Lung (tissue), 11 donors: ENCODE measurements at regions not wholly inside any gene's neighbourhood (a gene's known extent, or its start where the extent isn't known, plus 50 kb on each side); places are given as distances from the start of the nearest gene placed in this dataset.

ENCODE experiments used
- ATAC-seq: fragments of 200-7000 bp; cut with Tn5 transposase; one replicate; pipeline ENCODE4 v1.9.1; 2020; ENCODE audit warnings: moderate number of reproducible peaks; ENCODE audit not compliant: insufficient read depth, low FRiP score
- DNase-seq, 3 donors: peaks; one replicate each; pipeline ENCODE4 v3.0.0-alpha.2; 2013 to 2017
- H3K27ac ChIP-seq, 2 donors: one replicate each; pipeline ENCODE4 v1.5.1; 2013; ENCODE audit warnings: mild to moderate bottlenecking in 2 of 2, moderate library complexity in 2 of 2, control low read depth in 1 of 2, inconsistent platforms in 1 of 2, low read depth in 1 of 2, low read length in 1 of 2
- H3K27me3 ChIP-seq, 3 donors: one replicate each; pipeline ENCODE4 v1.5.1; 2013; ENCODE audit warnings: low read length in 2 of 3; ENCODE audit not compliant: control insufficient read depth in 3 of 3, insufficient read depth in 3 of 3
- H3K36me3 ChIP-seq, 4 donors: one replicate each; pipeline ENCODE4 v1.5.1; 2013; ENCODE audit warnings: low read length in 4 of 4, mild to moderate bottlenecking in 1 of 4, moderate library complexity in 1 of 4; ENCODE audit not compliant: control insufficient read depth in 4 of 4, insufficient read depth in 4 of 4
- H3K4me1 ChIP-seq, 5 donors: one replicate each; pipeline ENCODE4 v1.5.1; 2013; ENCODE audit warnings: low read length in 5 of 5, mild to moderate bottlenecking in 2 of 5, moderate library complexity in 1 of 5; ENCODE audit not compliant: control insufficient read depth in 5 of 5, insufficient read depth in 5 of 5
- H3K4me3 ChIP-seq: one replicate; pipeline ENCODE4 v1.5.1; 2013; ENCODE audit warnings: mild to moderate bottlenecking, control low read depth, moderate library complexity
- H3K9ac ChIP-seq, 2 donors: one replicate each; pipeline ENCODE4 v1.5.1; 2013; ENCODE audit warnings: low read length in 2 of 2, control low read depth in 1 of 2; ENCODE audit not compliant: insufficient read depth in 1 of 2
- H3K9me3 ChIP-seq, 4 donors: one replicate each; pipeline ENCODE4 v1.5.1; 2013; ENCODE audit warnings: low read length in 3 of 4, mild to moderate bottlenecking in 1 of 4, moderate library complexity in 1 of 4; ENCODE audit not compliant: control insufficient read depth in 4 of 4, insufficient read depth in 3 of 4
- CTCF ChIP-seq: IDR thresholded peaks from 2 replicates; pipeline ENCODE4 v1.5.1; 2012; ENCODE audit warnings: mild to moderate bottlenecking; ENCODE audit errors: control extremely low read depth, extremely low read depth
- WGBS, 2 donors: extraction: QIAGEN DNeasy Blood & Tissue Kit; methylation state at CpG; one replicate each; pipeline ENCODE4 v1.1.7; 2013; 5-methylcytosine and 5-hydroxymethylcytosine counted together
- donor health status: control.
- donor health status: control.
- donor health status: Bipolar disorder and iron deficiency.
- donor health status: healthy.
- donor health status: DM: yes; HTN: yes; CAD: no.

DNA sequence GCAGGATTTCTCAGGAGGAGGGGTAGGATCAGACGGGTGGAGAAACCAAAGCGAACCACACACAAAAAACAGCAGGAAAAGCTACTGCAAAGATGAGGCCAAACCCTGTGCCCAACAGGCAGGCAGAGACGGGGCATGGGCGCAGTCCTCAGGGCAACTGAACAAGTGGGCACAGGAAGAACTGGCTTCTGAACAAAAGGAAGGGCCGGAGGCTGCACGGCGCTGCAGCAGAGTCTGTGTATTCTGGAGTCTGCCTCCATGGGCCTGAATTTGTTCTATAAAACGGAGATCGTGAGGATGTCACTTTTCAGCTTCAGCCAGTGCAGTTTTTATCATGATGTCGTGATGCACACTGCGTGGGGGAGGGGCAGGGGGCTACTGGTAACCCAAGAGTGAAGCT is 1026.0 kb downstream of the TBC1D22A start:
- 81% methylated on average over 11 of the region's 11 CpGs for WGBS, 2 donors
- H3K4me1 ChIP-seq: no peaks in the 10 kb centered on the region
- H3K27ac ChIP-seq: no peak overlapping the region
- no peak for TF ChIP-seq CTCF
- H3K36me3 ChIP-seq: no peaks in the 10 kb centered on the region
- DNase-seq: no peak
- peaks cover 0 to 17% (median 7%) of the 10 kb centered on the region in 4 donors for H3K9me3 ChIP-seq
- no peak overlapping the region for H3K4me3 ChIP-seq
- no peak for ATAC-seq
- H3K9ac ChIP-seq: no peak overlapping the region
- H3K27me3 ChIP-seq: peaks cover 0 to 5% (median 4%) of the 10 kb centered on the region in 3 donors

GRCh38 chr22:47787501-47788227 is 1025.2 kb downstream of the TBC1D22A start:
- Histone ChIP-seq H3K9me3 (peaks cover 0 to 17% (median 7%) of the 10 kb centered on the region in 4 donors), H3K36me3 (no peaks in the 10 kb centered on the region), H3K27ac (no peak overlapping the region), H3K4me3 (no peak overlapping the region), H3K9ac (no peak overlapping the region), H3K4me1 (no peaks in the 10 kb centered on the region), H3K27me3 (peaks cover 0 to 5% (median 4%) of the 10 kb centered on the region in 3 donors)
- ATAC-seq: no peak
- TF ChIP-seq CTCF: no peak
- DNase-seq: no peak
- 81% methylated on average over 10 of the region's 10 CpGs for WGBS, 2 donors

DNA sequence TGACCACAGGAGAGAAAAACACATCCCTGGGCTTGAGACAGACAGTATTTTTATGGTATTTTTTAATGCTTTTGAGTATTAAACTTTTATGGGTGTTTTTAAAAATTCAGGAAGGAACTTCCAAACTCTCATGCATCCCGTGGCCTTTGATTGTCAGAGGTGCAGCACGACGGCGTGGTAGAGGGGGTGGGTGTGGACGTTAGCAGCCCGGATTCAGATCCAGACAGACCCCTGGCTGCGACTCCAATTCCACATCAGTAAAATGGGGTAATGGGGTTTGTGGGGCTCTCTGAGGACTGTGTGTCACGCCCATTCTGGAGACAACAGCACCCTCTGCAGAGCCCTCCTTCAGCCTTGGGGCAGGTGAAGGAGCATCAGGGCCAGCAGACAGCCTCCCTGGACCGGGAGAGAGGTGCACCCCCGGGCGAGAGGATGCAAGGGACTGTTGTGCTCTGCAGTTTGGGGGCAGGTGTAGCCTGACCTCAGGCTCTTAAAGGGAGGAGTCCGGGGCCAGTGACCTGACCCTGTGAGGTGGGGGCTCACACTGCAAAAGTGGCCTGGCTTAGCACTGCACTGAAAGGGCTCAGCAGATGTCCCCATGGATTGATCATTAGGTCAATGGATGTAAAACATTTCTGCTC is 1024.3 kb downstream of the TBC1D22A start:
- Histone ChIP-seq H3K4me1 (no peaks in the 10 kb centered on the region), H3K4me3 (no peak overlapping the region), H3K27me3 (peaks cover 0 to 5% (median 4%) of the 10 kb centered on the region in 3 donors), H3K9me3 (peaks cover 0 to 17% (median 7%) of the 10 kb centered on the region in 4 donors), H3K27ac (no peak overlapping the region), H3K36me3 (no peaks in the 10 kb centered on the region), H3K9ac (no peak overlapping the region)
- TF ChIP-seq CTCF: no peak
- DNase-seq (no peak), ATAC-seq (no peak)
- 83 to 84% methylated on average over 12 of the region's 12 CpGs for WGBS, 2 donors
